Activated naive CD8-positive, alpha-beta T cell treated with anti-CD3 and anti-CD28 coated beads, Interleukin-2, amount 50 U/mL, for 24 hours (primary cell): ENCODE measurements at regions not wholly inside any gene's neighbourhood (a gene's known extent, or its start where the extent isn't known, plus 50 kb on each side); places are given as distances from the start of the nearest gene placed in this dataset.

Experiments
- ATAC-seq: fragments of 150-1000 bp; cut with Tn5 transposase; one replicate; pipeline ENCODE4 v1.10.0; 2021
- DNase-seq: peaks from one replicate; pipeline ENCODE4 v3.0.0; 2021
- H3K27ac Mint-ChIP-seq: one replicate; pipeline ENCODE4 v1.8.0; 2021; ENCODE audit warnings: mild to moderate bottlenecking, mixed read lengths
- H3K27me3 Mint-ChIP-seq: one replicate; pipeline ENCODE4 v1.8.0; 2021; ENCODE audit warnings: mixed read lengths
- H3K36me3 Mint-ChIP-seq: one replicate; pipeline ENCODE4 v1.8.0; 2021; ENCODE audit warnings: low read depth, mixed read lengths
- H3K4me1 Mint-ChIP-seq: one replicate; pipeline ENCODE4 v1.8.0; 2021; ENCODE audit warnings: mixed read lengths
- H3K4me3 Mint-ChIP-seq: one replicate; pipeline ENCODE4 v1.8.0; 2021; ENCODE audit warnings: mild to moderate bottlenecking, moderate library complexity, mixed read lengths
- H3K9me3 Mint-ChIP-seq: one replicate; pipeline ENCODE4 v1.8.0; 2021; ENCODE audit warnings: mixed read lengths

DNA sequence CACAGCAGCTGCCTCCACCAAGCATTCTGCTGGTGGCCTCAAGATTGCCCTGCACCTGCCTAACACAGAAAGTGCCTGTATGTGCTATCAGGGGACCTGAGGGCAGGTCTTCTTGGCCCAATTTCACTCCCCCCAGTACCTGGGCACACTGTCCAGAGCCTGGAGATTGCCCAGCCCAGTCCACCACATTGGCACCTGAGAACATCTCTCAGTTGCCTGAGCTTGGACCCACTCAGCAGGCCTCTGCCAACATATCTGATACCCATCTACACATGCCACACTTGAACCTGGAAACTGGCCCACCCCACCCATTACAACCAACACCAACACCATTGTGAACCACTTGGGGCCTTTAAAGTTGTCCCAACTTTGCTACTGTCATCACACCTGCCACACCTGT lies 1523.1 kb upstream of the CDH9 start:
- H3K27ac Mint-ChIP-seq: no peak overlapping the region
- no peaks in the 10 kb centered on the region for H3K4me1 Mint-ChIP-seq
- H3K4me3 Mint-ChIP-seq: no peak overlapping the region
- no peak for ATAC-seq
- no peaks in the 10 kb centered on the region for H3K27me3 Mint-ChIP-seq
- H3K9me3 Mint-ChIP-seq: peaks cover 22% of the 10 kb centered on the region
- no peaks in the 10 kb centered on the region for H3K36me3 Mint-ChIP-seq
- DNase-seq: no peak

DNA sequence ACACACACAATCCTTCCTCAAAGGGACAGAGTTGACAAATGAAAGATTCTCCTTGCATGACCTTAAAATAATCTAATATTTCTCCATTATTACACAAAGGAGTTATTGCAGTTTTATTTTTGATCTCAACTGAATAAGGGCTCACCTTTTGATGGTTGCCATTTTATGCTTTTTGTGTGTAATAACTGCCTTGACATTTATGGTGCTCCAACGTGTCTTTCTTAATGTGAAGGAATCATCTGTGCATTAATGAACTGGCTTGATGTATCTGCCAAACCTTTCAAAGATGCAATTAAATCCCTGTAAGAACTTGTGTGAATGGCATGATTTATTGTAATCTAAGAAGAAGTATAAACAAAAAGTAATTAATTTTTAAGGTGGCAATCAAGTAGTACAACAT lies 1519.8 kb upstream of the CDH9 start:
- no peaks in the 10 kb centered on the region for H3K27me3 Mint-ChIP-seq
- H3K4me3 Mint-ChIP-seq: no peak overlapping the region
- H3K27ac Mint-ChIP-seq: no peak overlapping the region
- no peak for ATAC-seq
- peaks cover 14% of the 10 kb centered on the region for H3K9me3 Mint-ChIP-seq
- H3K36me3 Mint-ChIP-seq: no peaks in the 10 kb centered on the region
- no peaks in the 10 kb centered on the region for H3K4me1 Mint-ChIP-seq
- DNase-seq: no peak

DNA sequence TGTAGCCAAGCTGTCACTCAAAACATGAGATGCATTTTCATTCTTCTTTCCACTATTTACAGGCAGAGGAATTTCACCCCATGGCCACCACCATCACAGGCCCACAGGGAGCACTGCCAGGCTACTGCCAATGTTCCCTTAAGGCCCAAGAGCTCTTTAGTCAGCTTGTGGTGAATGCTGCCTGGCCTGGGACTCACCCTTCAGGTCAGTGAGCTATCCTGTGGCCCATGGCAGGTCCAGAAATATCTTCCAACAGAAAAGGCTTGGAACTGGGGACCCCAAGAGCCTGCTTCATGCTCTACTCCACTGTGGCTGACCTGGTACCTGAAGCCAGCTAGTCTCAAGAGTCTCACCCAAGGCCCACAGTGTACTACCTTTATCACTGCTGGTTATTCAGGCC lies 1518.7 kb upstream of the CDH9 start:
- no peak overlapping the region for H3K27ac Mint-ChIP-seq
- H3K9me3 Mint-ChIP-seq: peaks cover 13% of the 10 kb centered on the region
- ATAC-seq (no peak), DNase-seq (no peak)
- H3K4me3 Mint-ChIP-seq: no peak overlapping the region
- no peaks in the 10 kb centered on the region for H3K4me1 Mint-ChIP-seq
- no peaks in the 10 kb centered on the region for H3K36me3 Mint-ChIP-seq
- H3K27me3 Mint-ChIP-seq: no peaks in the 10 kb centered on the region

DNA sequence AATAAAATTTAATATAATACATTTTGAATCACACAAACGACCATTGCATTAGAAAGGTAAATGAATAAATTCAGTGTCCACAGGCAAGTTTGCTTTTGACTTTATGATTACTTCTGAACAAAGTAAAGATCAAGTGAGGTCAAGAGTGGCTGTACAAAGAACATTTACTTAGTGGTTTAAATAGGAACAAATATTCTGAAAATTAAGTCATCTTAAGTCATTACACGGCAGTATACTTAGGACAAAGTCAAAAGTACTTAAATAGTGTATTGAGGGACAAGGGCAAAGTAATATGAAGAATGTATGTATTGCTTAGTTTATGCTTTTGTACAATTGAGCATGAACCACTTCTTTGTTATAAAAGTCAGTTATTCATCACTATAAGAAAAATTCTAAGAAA lies 1511.2 kb upstream of the CDH9 start:
- H3K4me1 Mint-ChIP-seq: no peaks in the 10 kb centered on the region
- H3K4me3 Mint-ChIP-seq: no peak overlapping the region
- H3K27ac Mint-ChIP-seq: no peak overlapping the region
- H3K27me3 Mint-ChIP-seq: no peaks in the 10 kb centered on the region
- H3K36me3 Mint-ChIP-seq: no peaks in the 10 kb centered on the region
- H3K9me3 Mint-ChIP-seq: no peaks in the 10 kb centered on the region
- DNase-seq (no peak), ATAC-seq (no peak)

DNA sequence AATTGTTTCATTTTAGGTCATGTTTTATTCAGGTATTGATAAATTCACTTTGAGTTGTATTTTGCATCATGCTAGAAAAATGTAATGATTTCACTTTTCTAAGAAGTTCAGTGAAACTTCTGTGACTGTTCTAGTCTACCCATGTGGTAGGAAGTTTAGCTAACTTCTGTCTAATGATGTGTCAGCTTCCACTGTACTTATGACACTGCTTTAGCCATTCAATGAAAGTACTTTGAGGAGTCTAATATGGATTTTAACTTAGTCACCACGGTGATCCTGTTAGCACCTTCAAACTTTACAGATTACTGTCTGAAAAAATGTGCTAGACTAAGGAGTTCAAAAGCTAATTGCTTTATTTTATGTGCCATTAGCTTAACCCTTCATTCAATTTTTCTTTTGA lies 1510.5 kb upstream of the CDH9 start:
- Mint-ChIP-seq H3K4me1 (no peaks in the 10 kb centered on the region), H3K4me3 (no peak overlapping the region), H3K36me3 (no peaks in the 10 kb centered on the region), H3K27me3 (no peaks in the 10 kb centered on the region), H3K9me3 (no peaks in the 10 kb centered on the region), H3K27ac (no peak overlapping the region)
- ATAC-seq (no peak), DNase-seq (no peak)

DNA sequence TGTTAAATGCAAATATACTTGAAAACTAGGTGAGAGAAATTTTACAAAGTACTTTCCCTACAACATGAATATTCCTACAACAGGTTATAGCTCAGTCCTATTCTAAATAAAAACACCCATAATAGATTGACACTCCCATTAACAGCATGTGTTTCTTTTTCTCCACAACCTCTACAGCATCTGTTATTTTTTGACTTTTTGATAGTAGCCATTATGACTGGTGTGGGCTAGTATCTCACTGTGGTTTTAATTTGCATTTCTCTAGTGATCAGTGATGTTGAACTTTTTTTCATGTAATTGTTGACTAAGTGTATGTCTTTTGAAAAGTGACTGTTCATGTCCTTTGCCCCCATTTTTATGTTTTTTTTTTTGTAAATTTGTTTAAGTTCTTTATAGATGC lies 1506.1 kb upstream of the CDH9 start:
- no peak overlapping the region for H3K4me3 Mint-ChIP-seq
- H3K9me3 Mint-ChIP-seq: no peaks in the 10 kb centered on the region
- ATAC-seq (no peak), DNase-seq (no peak)
- no peak overlapping the region for H3K27ac Mint-ChIP-seq
- H3K4me1 Mint-ChIP-seq: no peaks in the 10 kb centered on the region
- H3K36me3 Mint-ChIP-seq: no peaks in the 10 kb centered on the region
- no peaks in the 10 kb centered on the region for H3K27me3 Mint-ChIP-seq

DNA sequence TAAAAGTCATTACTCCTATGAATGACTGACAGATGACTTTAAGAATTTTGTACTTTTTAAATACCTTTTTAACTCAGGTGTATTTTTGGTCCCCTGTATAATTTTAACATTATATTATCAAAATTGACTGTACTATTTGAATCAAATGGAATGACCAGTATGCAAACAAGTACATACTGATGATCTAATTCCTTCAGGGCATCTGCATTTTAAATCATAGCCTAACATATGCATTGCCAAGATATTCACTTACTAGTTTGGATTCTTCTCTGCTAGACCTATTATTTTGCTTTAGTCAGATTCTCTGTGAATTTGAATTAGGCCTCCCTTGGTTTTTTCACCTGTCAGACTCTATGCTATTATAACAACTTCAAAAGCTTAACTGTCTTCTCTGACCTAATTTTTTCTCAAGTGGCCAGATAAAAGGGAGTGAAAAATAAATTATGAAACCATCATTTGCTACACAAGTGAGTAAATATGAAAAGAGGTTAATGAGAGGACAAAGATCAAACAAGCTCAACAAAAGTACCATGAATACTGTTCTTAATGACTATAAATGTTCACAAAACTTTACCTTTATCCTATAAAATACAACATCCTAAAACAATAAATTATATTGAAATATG lies 1505.2 kb upstream of the CDH9 start:
- no peaks in the 10 kb centered on the region for H3K4me1 Mint-ChIP-seq
- no peak overlapping the region for H3K27ac Mint-ChIP-seq
- no peaks in the 10 kb centered on the region for H3K27me3 Mint-ChIP-seq
- no peaks in the 10 kb centered on the region for H3K36me3 Mint-ChIP-seq
- DNase-seq: no peak
- no peak for ATAC-seq
- H3K9me3 Mint-ChIP-seq: no peaks in the 10 kb centered on the region
- no peak overlapping the region for H3K4me3 Mint-ChIP-seq

DNA sequence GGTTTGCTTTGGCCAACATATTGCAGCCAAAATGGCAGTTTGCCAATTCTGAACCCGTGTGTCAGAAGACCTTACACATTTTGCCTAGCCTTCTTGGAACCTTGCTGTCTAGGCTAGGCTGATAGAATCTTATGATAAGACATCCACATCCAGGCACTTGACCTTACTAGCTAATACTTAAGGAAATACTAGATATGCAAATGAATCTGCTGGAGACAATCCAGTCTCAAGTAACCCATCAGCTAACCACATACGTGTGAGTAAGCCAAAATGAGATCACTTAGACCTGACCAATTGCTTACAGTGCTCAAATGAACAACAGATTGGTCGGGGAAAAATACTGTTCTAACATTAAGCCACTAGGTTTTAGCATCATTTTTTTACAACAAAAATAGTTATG lies 1504.6 kb upstream of the CDH9 start:
- Mint-ChIP-seq H3K4me3 (no peak overlapping the region), H3K36me3 (no peaks in the 10 kb centered on the region), H3K27me3 (no peaks in the 10 kb centered on the region), H3K27ac (no peak overlapping the region), H3K9me3 (no peaks in the 10 kb centered on the region), H3K4me1 (no peaks in the 10 kb centered on the region)
- DNase-seq (no peak), ATAC-seq (no peak)

DNA sequence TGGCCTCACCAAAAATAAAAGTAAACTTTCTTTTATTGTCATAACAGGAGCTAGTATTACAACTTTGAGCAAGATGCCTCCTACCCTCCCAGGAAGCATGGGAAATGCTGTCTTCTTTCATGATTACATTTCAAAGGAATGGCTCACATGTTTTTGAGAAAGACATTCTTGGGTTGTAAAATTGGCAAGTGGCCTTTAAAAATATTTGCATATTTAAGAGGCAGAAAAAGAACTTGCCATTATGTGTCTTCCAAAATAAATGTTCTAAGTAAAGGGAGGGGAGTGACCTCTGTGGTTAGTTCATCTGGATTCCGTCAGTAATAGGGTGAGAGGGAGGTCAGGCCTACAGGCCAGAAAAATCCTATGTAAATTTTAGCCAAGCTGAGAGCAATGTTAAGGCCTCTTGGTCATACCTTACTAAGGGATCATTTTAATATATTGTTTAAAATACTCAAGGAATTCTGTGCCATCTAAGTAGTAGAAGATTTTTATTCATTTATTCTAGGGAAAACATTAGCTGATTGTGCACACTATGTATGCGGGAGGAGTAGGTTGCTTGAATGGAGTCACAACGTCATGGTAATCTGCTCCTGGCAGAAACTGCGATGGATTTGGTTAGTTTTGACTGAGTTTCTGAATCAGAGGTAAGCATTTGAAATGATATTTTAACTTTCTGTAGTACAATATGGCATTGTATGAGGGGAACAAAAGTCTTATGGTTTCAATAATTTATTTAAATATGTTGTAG lies 1485.7 kb upstream of the CDH9 start:
- Mint-ChIP-seq H3K36me3 (no peaks in the 10 kb centered on the region), H3K9me3 (peaks cover 19% of the 10 kb centered on the region), H3K27me3 (no peaks in the 10 kb centered on the region), H3K27ac (no peak overlapping the region), H3K4me3 (no peak overlapping the region), H3K4me1 (no peaks in the 10 kb centered on the region)
- DNase-seq: no peak
- ATAC-seq: no peak

DNA sequence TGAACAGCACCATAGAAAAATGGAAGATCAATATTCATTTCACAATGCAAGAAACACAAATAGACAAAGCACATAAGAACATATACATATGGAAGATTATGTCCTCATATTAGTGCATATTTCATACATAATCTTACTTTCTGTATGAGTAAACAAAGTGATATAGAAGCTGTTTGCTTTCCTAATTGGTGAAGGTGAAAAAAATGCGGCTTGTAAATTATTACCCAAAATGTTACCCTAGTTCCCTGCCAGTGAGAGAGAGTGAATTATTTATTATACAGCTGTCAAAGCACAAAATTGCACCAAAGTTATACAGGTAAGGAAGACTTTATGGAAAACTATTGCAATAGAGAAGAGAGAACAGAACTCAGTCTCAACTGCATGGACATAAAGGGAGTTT lies 1485.0 kb upstream of the CDH9 start:
- Mint-ChIP-seq H3K9me3 (peaks cover 15% of the 10 kb centered on the region), H3K27ac (no peak overlapping the region), H3K4me1 (no peaks in the 10 kb centered on the region), H3K36me3 (no peaks in the 10 kb centered on the region), H3K4me3 (no peak overlapping the region), H3K27me3 (no peaks in the 10 kb centered on the region)
- DNase-seq (no peak), ATAC-seq (no peak)

DNA sequence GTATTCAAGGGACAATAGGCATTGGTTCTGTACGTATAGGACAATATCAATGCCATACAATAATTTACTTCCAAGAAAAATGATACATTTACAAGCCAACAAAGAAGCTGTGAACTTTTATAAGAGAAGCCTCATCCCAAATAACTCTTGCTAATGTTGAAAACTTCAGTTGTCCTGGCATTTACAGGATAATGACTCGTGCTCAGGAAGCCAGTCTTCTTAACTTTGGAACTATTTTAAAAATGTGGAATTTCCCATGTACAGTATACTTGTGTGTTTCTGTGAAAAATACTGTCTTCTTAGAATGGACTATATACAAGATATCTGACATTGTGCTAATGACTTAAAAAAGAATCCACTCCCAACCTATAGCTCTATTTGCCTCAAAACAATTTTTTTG lies 1479.3 kb upstream of the CDH9 start:
- DNase-seq (no peak), ATAC-seq (no peak)
- Mint-ChIP-seq H3K4me1 (no peaks in the 10 kb centered on the region), H3K4me3 (no peak overlapping the region), H3K9me3 (peaks cover 17% of the 10 kb centered on the region), H3K27me3 (no peaks in the 10 kb centered on the region), H3K36me3 (no peaks in the 10 kb centered on the region), H3K27ac (no peak overlapping the region)

DNA sequence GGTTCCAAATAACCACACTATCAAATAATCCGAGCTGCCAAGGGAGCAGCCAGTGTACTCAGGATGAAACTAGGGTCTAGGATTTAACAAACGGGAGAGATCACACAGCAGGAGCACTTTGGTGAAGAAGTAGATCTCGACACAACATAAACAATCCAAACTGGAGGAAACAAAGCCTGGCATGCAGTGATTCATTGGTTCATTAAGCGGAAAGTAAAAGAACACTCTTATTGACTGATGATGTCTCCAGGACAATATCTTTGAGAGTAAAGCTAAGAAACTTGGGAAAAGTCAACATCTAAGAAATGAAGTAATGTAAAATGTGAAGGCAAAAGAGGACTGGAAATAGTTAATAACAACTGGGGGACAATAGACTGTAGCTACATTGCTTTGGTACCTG lies 1478.3 kb upstream of the CDH9 start:
- no peak for ATAC-seq

DNA sequence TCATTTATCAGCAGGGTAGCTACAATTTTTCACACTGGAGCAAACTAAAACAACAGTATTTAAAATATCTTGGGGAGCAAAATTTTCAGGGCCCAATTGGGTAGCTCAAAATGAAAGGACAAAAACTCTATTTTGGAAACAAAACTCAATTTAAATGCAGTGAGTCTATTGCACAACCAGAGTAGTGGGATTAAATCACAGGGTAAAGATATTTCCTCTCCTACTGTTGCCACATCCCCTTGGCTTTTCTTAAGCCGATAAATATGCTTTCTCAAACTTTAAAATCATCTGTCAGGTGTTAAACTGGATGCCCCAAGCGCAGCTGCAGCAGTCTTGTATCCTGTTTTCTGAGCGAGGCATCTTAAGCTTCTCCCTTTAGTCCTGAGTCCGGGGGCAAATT lies 1474.3 kb upstream of the CDH9 start:
- Mint-ChIP-seq H3K27ac (no peak overlapping the region), H3K9me3 (peaks cover 8% of the 10 kb centered on the region), H3K4me3 (no peak overlapping the region), H3K27me3 (no peaks in the 10 kb centered on the region), H3K4me1 (no peaks in the 10 kb centered on the region), H3K36me3 (no peaks in the 10 kb centered on the region)
- ATAC-seq (no peak), DNase-seq (no peak)

More for the DNA sequence above, 1478.3 kb upstream of the CDH9 start:
- H3K27me3 Mint-ChIP-seq: no peaks in the 10 kb centered on the region
- H3K9me3 Mint-ChIP-seq: peaks cover 18% of the 10 kb centered on the region
- no peaks in the 10 kb centered on the region for H3K4me1 Mint-ChIP-seq
- no peak for DNase-seq
- H3K27ac Mint-ChIP-seq: no peak overlapping the region
- no peaks in the 10 kb centered on the region for H3K36me3 Mint-ChIP-seq
- H3K4me3 Mint-ChIP-seq: no peak overlapping the region

DNA sequence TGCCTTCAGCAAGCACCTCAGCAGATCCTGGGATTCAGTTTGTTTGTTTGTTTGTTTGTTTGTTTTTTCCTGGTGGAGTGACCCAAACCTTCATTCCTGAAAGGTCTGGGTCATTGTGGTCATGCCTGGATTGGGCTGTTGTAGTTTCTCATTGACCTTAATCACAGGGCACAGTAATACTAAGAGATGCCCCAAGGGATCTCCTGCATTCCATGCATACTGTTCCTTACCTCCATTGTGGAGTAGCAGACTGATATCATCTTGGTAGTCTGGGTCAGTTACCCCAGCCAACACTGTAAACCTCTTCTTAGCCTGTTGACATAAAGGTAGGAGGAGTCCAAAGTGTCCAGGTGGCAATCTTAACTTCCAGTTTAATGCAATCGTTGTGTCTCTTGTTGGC lies 1466.7 kb upstream of the CDH9 start:
- peaks cover 8% of the 10 kb centered on the region for H3K9me3 Mint-ChIP-seq
- H3K4me1 Mint-ChIP-seq: no peaks in the 10 kb centered on the region
- DNase-seq (no peak), ATAC-seq (no peak)
- no peaks in the 10 kb centered on the region for H3K36me3 Mint-ChIP-seq
- H3K27ac Mint-ChIP-seq: no peak overlapping the region
- H3K27me3 Mint-ChIP-seq: no peaks in the 10 kb centered on the region
- H3K4me3 Mint-ChIP-seq: no peak overlapping the region

DNA sequence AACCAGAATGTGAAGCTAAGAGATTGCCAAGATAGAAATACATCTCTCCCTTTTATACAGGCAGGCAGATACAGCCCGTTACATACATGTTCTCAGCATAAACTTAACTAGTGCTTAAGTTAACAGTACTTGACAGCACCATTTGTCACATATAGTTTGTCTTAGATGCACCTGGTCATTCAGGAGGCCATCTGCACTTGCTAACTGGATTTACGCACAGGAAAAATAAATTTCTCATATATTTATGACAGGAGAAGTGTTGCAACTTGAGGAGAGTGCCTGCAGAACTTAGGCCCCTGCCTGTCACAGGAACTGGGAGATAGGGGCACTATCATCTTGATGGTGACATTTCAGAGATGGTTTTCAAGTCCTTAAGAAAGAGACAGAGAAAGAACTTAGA lies 1462.1 kb upstream of the CDH9 start:
- Mint-ChIP-seq H3K27ac (no peak overlapping the region), H3K9me3 (peaks cover 4% of the 10 kb centered on the region), H3K36me3 (no peaks in the 10 kb centered on the region), H3K4me1 (no peaks in the 10 kb centered on the region), H3K4me3 (no peak overlapping the region), H3K27me3 (no peaks in the 10 kb centered on the region)
- no peak for DNase-seq
- no peak for ATAC-seq
